ENCODE measurements at regions not wholly inside any gene's neighbourhood (a gene's known extent, or its start where the extent isn't known, plus 50 kb on each side); places are given as distances from the start of the nearest gene placed in this dataset.

DNA sequence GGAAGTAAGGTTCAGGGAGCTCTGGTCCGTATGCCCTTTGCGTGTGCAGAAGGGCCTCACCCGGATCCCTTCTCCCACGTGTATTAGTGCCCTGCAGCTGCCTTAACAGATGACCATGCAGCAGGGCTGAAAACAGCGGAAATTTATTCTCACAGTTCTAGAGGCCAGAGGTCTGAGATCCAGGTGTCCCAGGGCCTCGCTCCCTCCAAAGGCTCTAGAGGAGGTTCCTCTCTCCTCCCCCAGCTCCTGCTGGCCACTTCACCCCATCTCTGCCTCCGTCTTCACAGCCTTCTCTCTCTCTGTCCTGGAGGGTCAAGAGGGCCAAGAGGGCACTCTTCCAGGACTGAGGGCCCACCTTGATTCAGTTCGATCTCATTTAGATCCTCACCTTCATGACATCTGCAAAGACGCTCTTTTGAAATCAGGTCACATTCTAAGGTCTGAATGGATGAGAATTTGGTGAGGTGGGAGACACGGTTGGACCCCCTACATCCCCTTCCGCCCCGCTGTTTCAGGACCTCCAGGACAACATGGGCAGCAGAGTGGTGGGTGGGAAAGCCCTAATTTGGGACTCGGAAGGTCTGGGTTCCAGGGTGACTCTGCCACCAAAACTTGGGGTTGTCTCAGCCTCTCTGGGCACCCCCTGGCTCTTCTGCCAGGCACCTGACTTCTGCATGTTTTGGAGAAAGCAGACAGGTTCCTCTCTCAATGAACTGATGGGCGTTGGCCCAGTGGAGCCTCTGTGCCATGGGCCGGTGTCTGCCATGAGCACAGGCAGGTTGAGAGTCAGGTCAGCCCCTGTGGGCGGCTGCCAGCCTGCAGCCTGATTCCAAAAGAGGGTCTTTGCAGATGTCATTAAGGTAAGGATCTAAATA is 361.2 kb downstream of the SEC14L1 start:
- no peak for DNase-seq (ENCODE audit: low read depth in 2 of 2)

DNA sequence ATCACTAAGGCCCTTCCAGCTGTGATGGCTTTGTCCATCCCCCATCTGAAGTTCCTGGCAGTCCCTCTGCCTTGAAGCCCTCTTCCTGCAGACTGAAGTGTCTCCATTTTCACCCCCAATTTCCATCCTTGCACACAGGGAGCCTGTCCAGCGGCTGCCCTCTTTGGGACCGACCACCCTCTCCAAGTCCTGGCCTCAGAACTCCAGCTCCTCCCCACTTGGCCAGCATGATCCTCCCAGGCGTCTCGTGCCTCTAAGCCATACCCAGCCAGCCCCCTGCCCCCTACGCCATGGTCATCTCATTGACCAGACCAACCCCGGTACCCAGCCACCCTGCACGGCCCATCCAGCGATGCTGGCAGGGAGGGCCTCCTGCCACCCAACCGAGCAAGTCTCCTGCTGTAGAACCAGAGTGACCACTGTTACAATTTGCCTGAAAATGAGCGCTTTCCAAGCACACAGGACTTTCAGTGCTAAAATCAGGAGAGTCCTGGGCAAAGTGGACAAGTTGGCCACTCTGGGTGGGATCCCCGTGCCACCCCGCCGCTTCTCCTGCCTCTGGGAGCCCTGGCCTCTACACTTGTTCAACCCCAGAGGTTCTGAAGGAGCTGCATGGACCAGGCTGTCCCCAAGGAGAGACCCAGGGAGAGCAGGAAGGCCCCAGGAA is 362.0 kb downstream of the SEC14L1 start:
- DNase-seq (ENCODE audit: low read depth in 2 of 2), result no peak

DNA sequence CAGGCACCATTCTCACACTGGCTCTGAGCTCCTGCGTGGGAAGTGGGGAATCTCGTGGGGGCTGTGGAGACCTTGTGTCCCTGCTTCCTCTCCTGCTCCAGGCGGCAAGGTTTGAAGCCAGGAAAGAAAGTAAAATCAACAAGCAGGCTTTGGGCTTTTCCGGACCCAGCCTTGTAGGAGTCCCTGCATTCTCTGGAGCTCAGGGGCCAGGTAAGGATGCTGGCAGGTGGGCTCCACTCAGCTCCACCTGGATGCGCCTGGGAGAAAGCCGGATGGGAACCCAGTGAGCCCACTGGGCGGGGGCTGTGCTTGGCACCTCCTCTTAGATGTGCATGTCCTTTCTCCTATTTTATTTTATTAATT is 362.5 kb downstream of the SEC14L1 start:
- no peak for DNase-seq (ENCODE audit: low read depth in 2 of 2)

DNA sequence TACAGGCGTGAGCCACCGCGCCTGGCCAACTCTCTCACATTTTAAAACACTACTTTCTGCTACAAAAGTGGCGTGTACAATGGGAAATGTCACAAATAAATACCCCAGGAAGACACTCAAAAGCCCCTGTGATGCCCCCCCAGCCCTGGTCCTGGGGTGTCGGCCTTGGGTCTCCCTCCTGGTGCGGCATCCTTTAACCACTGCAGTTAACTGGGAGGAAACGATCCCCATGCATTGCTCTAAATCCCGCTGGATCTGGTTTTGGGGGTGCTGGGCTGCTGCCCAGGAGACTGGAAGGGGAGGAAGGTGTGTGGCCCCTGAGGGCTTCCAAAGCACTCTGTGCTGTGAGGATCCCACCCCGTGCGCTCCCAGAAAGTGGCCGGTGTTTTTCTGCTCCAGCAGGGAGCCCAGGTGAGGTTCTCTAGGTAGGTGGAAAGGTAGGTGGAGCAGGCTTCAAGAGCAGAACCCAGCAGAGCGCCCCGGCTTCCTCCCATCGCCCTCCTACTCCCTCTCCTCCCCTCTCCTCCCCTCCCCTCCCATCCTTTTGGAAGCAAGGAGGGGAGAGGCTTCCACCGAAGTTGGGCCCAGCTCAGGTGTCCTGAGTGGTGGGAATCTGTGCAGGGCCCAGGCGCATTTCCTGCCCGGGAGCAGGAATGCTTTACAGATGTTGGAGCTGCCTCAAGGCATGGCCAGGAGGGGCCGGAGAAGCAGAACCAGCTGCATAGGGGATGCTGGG is 363.3 kb downstream of the SEC14L1 start:
- DNase-seq (ENCODE audit: low read depth in 2 of 2), result no peak

DNA sequence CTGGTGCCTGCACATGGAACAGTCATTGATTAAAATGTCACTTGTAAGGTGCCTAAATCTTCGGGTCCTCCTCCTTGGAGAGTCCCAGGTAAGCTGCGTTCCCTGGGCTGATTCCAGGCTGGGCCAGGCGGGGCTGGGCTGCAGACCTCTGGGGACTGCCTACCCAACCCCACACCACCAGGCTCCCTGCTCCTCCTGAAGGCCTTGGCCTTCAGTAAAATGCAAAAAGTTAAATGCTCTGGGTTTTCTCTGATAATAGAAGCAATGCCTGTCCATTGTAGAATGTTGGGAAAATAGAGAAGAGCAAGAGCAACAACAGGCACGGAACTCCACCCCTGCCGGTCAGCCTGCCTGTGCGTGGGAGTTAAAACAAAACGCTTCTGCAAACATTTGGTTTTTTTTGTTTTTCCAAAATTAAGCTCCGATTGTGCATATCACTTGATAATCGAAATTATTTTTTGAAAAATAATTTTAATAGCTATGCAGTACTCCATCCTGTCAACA is 363.9 kb downstream of the SEC14L1 start:
- no peak for DNase-seq (ENCODE audit: low read depth in 2 of 2)

DNA sequence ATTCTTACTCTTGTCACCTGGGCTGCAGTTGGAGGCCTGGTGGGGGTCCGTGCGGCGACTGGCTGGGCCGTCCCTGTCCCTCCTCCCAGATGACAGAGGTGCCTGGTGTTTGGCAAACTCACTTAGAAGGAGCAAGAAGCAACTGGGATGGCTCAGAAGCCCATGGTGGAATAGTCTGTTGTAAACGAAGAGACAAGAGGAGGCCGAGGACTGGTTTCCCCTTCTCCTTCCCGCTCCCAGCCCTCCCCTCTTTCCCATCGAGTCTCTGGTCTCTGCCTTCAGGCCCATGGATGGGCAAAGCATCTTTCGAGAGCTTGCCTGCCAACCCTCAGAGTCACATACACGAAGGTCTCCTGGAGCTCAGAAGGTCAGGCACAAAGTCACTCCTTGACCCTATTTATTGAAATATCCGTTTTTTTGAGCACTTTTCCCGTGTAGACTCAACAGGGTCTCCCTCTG is 364.4 kb downstream of the SEC14L1 start:
- DNase-seq (ENCODE audit: low read depth in 2 of 2), result no peak

DNA sequence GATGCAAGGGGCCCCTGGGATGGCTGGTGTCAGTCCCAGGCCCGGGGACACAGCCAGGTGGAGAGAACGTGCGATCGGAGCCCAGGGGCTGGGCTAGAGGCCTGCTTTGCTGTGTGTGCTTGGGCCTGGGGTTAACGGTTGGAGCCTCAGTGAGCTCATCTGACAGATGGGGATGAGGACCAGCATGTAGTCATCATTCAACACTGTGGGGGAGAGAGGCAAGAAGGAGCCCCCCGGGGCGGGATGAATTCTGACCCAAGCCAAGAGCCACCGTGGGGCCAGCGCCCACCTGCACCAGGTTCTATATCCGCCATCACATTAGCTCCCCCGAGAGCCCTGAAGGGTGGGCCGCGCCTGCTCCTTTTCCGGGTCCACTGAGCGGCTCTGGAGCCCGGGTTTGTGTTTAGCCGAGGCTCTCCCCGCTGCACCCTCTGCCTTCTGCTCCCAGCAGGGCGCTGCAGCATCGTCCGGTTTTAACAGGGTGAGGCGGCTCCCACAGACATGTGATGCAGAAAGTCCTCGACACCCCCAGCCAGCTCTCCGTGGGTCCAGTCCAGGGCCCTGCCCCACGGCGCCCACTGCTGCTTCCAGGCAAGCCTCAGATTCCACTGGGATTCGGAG is 365.7 kb downstream of the SEC14L1 start:
- no peak for DNase-seq (ENCODE audit: low read depth in 2 of 2)

DNA sequence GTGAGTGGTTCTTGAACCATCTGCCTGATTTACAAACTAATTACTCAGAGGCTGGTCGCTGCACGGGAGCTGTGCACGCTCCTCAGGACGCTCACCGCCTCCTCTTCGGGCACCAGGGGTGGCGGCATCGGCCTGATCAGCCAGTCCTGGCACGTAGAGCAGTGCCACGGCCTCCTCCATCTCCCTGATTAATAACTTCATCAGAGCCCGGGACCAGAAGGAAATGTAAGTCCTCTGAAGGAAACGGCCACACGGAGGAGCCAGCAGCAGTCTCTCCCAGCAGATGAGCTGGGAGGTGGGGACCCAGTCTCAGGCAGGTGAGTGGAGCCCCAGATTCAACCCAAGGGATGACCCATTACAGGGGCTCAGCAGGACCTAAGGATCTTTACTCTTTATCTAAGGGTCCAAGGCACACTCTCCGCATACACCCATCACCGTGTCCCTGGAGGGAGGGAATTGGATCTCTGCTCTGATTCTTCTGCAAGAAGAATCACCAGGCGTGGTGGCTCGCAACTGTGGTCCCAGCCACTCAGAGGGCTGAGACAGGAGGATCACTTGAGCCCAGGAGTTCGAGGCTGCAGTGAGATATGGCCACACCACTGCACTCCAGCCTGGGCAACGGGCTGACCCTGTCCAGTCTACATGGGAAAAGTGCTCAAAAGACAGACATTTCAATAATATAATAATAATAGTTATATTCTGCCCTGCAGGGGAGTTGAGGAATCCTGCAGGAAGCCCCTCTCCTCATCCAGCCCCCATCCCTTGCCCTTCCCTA is 366.5 kb downstream of the SEC14L1 start:
- DNase-seq (ENCODE audit: low read depth in 2 of 2), result no peak

DNA sequence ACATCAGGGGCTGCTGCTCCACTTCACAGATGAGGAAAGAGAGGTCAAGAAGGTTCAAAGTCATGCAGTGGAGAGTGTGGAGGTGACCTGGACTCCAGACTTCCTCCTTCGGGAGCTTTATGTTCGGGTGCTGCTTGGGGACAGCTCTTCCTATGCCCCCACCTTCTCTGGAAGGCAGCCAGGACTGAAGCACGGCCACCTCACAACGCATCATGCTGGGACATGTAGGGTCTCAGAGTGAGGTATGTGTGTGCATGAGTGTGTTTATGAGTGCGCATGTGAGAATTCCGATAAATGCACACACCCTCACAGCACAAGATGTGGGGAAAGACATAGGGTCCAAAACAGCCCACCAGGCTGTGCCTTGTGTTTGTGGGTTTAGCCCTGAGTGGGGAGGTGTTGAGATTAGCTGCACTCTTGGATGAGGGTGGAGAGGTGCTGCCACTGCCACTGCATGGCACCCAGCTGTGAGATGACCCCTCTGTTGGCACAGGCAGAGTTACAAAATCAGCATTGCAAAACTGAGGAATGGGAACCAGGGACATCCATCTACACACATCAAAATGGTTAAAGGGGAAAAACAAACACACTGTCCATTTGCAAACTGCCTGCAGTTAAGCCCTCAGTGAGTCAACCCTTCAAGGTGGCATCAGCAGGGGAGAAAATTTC is 367.4 kb downstream of the SEC14L1 start:
- no peak for DNase-seq (ENCODE audit: low read depth in 2 of 2)

DNA sequence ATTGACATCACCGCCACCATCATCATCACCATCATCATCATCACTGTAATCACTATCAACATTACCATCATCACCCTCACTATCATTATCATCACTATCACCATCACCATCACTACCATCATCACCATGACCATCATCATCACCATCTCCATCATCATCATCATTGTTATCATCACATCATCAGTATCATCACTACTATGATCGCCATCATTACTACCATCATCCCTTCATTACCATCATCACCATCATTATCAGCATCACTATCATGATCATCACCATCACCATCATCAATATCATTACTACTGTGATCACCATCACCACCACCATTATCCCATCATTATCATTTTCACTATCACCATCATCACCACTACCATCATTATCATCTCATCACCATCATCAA is 368.3 kb downstream of the SEC14L1 start:
- DNase-seq (ENCODE audit: low read depth in 2 of 2), result no peak

DNA sequence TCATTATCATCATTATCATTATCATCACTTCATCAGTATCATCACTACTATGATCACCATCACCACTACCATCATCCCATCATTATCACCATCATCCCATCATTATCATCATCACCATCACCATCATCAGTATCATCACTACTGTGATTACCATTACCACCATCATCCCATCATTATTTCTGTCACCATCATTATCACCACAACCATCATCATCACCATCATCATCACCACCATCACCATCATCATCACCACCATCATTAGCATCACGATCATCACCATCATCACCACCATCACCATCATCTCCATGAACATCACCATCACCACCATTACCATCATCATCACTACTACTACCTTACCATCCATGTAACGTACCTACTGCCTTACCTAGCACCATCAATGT is 368.8 kb downstream of the SEC14L1 start:
- DNase-seq (ENCODE audit: low read depth in 2 of 2), result no peak

DNA sequence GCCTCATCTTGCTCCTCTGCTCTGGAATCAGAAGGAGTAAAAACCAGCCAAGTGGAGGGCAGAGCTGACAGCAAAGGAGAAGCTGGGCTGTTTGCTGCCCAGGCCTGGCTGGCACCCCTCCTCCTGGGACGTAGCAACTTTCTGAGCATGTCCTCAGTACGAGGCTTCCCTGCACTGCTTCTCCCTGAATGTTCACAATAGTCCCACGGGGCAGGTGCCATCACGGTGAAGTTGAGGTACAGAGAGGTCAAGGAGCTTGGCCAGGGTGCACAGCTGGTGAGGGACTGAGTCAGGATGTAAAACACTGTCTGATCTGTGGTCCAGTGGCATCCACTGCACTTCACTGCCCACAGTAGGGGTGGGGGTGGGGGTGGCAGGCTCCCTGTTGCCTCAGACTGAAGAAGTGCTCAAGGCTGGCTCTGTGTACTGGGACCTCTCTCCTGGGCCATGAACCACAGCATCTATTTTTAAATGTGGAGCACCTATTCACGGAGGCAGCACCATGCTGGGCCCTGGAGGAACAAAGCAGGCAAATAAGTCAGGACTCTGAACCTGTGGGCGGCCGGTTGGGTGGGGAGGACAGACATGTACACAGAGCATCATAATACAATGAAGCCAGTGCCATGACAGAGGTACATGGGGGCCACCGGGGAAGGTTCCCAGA is 369.5 kb downstream of the SEC14L1 start:
- no peak for DNase-seq (ENCODE audit: low read depth in 2 of 2)

DNA sequence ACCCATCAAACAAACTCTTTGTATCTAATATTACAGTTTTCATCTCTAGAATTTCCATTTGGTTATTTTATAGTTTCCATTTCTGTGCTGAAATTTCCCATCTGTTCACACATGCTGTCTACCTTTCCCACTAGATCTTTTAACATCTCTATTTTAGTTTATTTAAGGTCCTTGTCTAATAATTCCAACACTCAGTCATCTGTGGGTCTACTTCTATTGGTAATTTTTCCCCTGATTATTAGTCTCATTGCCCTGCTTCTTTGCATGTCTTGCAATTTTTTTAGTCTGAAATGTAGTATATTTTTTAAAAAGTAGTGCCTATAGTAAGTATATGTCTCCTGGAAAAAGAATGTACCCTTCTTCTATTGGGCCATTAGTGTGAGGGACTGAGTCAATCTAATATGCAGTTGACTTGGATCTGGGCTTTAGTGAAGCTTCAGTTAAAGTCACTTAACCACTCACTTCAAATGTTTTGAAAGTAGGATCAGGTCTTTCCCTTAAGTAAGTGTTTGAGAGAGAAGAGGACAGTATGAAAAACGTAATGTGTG is 370.8 kb downstream of the SEC14L1 start:
- no peak for DNase-seq (ENCODE audit: low read depth in 2 of 2)

DNA sequence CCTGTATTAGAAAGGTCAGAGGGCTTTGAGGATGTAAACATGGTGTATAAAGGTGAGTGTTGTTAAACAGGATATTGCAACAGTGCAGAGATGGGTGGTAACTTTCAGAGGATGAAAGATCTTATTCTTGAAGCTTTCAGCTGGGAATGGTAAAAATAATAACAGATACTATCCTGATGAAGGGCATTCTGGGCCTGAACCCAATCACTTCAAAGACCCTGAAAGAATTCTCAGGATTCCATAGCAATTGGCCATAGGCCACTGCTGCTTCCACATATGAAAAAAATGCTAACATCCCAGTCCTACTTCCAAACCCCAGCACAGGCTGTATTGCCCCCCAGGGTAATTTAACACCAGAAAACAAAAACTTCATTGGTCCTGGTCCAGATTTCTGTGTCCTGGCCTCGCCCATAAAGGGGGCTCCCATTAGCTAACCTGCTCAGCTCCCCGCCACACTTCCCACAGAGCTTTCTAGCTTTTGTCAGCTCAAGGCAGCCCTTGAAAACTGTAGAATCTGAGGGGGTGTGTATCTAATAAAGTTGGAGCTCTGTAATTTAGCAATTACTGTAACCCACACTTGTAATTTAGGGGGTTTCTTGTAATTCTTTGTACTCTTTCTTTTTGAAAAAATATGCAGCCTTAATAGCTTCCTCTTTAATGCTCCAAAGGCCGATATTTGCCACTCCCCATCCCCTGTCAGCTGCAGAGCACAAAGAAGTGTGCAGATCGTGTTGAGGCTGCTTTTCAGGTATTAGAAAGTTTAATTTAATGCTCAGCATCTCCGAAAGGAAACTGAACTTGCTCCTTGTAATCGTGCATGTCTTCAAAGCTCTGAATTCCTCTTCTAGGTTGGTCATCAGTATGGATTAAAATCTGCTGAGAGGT is 371.5 kb downstream of the SEC14L1 start:
- DNase-seq (ENCODE audit: low read depth in 2 of 2), result no peak

DNA sequence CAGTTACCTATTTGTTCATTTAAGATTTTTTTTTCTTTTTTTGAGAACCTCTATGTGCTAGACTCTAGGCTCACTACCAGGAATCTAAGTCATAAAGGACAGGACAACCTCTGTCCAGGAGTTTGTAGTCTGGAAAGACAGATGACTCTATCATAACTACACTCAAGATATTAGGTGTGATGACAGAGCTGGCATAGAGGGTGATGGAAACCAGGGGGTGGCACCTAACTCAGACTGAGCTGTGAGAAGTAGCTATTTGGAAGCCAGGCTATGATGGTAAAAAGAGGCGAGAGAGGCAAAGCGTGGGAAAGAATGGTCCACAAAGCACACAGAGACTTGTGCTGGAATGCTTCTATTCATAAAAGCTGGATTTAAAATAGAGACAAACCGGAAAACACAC is 372.3 kb downstream of the SEC14L1 start:
- DNase-seq (ENCODE audit: low read depth in 2 of 2), result no peak

DNA sequence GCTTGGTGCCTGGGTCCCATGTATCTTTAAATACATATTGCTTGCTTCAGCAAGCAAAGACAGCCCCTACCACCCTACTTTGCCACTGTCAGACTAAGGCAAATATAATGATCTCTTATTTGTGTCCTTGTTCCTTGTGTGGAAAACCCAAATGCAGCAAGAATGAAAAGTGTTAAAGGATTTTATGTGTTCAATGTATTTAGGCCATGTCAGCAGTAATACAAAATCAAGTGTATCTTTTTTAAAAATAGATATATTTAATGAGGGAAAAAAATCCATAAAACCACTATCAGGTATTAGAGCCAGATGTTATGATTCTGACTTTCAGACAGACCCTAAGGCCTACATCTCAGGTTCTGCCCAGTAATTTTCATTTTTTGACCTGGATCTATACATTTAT is 374.5 kb downstream of the SEC14L1 start:
- DNase-seq (ENCODE audit: low read depth in 2 of 2), result no peak

DNA sequence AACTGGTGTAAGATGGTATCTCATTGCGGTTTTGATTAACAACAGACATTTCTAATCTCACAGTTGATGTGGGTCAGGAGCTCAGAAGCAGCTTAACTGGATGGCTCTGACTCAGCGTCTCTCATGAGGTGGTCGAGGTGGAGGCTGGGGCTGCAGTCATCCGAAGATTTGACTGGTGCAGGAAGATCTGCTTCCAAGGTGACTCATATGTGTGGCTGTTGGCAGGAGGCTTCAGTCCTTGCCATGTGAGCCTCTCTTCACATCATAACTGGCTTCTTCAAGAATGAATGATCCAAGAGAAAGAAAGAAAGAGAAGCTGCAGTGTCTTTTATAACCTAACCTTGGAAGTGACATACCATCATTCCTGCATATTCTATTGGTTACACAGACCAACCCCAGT is 376.1 kb downstream of the SEC14L1 start:
- DNase-seq (ENCODE audit: low read depth in 2 of 2), result peak; percentile 18 to 23

DNA sequence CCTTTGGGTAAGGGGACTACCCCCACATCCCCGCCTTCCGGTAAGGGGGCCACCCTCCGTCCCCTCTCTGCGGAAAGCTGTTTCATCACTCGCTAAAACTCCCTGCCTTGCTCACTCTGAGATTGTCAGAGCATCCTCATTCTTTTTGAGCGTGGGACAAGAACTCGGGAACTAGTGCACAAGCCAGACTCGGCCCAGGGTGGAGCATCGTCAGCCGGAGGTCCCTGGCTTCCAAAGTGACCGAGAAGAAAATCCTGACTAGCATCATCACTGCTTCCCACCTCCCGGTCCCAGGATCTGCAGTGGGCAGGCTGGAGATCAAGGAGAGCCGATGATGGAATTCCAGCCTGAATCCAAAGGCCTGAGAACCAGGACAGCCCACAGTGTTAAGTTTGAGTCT is 380.3 kb downstream of the SEC14L1 start:
- DNase-seq (ENCODE audit: low read depth in 2 of 2), result no peak

DNA sequence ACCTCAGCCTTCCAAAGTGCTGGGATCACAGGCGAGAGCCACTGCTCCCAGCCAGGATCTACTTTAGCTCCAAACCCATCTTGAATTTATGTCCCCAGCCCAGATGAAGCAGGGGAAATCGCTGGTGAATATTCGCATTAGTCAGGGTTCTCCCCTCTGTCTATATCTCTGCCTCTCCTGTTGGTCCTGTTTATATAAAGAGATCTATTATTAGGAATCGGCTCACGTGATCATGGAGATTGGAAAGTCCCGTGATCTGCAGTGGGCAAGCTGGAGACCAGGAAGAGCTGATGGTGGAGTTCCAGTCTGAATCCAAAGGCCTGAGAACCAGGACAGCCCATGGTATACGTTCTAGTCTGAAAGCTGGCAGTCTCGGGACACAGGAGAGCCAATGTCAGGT is 382.8 kb downstream of the SEC14L1 start:
- no peak for DNase-seq (ENCODE audit: low read depth in 2 of 2)

Data from fibroblast of skin of left biceps (primary cell).